Activated CD8-positive, alpha-beta T cell treated with anti-CD3 and anti-CD28 coated beads for 36 hours (primary cell): ENCODE measurements at regions not wholly inside any gene's neighbourhood (a gene's known extent, or its start where the extent isn't known, plus 50 kb on each side); places are given as distances from the start of the nearest gene placed in this dataset.

Experiments
- ATAC-seq: fragments of 200-7000 bp; cut with Tn5 transposase; one replicate; pipeline ENCODE4 v1.10.0; 2021; ENCODE audit warnings: mild to moderate bottlenecking, moderate library complexity
- CTCF ChIA-PET: fragments of 350-600 bp; sonication (Branson Sonifier 250); formaldehyde crosslinking; loops from one replicate; lab custom pipeline; 2021; ENCODE audit warnings: antibody characterized with exemption; lab: Charles Lee
- POLR2A ChIA-PET: fragments of 350-600 bp; sonication (Branson Sonifier 250); formaldehyde crosslinking; loops from one replicate; lab custom pipeline; 2021; ENCODE audit warnings: antibody characterized with exemption; lab: Charles Lee
- DNase-seq: peaks from one replicate; pipeline ENCODE4 v3.0.0-alpha.2; 2020
- H3K27ac Mint-ChIP-seq: one replicate; pipeline ENCODE4 v1.8.0; 2021; ENCODE audit warnings: mild to moderate bottlenecking, mixed read lengths
- H3K27me3 Mint-ChIP-seq: one replicate; pipeline ENCODE4 v1.8.0; 2021; ENCODE audit warnings: mixed read lengths
- H3K36me3 Mint-ChIP-seq: one replicate; pipeline ENCODE4 v1.8.0; 2021; ENCODE audit warnings: low read depth, mixed read lengths
- H3K4me1 Mint-ChIP-seq: one replicate; pipeline ENCODE4 v1.8.0; 2021; ENCODE audit warnings: low read depth, mixed read lengths
- H3K4me3 Mint-ChIP-seq: one replicate; pipeline ENCODE4 v1.8.0; 2021; ENCODE audit warnings: mild to moderate bottlenecking, moderate library complexity, mixed read lengths
- H3K9me3 Mint-ChIP-seq: one replicate; pipeline ENCODE4 v1.8.0; 2021; ENCODE audit warnings: mixed read lengths
- intact Hi-C: fragments of 100-400 bp; cut with micrococcal nuclease; formaldehyde crosslinking; loops from one replicate; pipeline ENCODE4 v1.10.0; 2022
- TF ChIP-seq, protein P1 (sequence below): fragments of 200-600 bp; IDR thresholded peaks from one replicate; pipeline ENCODE4 v1.8.0; 2022; ENCODE audit warnings: antibody characterized with exemption, mild to moderate bottlenecking

DNA sequence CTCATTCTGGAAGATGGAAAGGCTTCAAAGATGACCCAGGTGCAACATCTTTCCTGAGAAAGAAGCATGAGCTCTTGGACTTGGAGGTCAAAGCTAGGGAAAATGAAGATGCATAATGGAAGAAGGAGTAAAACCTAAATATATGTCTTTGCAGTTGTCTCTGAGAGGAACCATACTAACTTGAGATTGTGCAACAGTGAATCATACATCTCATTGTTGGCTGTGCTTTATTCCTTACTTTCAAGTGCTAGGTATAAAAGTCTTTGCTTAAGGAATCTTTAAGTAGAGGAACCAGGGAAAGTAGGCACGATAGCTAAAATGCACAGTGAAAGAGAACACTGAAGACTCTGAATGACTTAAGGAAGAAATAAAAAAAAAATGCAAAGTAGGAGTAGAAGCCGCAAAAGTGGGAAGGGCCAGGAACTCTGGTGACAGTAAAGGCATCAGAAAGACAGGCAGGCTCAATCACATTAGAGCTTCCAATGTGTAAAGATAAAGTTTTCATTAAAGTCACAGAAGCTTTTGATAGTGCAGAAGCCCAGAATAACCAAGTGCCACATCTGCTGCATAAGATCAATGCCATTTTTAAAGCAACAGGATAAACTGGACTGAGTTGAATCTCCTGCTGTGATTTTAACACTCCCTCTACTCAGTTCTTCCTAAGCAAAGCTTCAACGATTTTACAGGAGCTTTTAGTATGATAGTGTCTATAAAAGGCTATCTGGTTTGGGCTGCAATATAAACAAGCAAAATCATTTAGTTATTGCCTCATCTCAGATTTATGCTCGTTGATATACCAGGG, 432.3 kb upstream of the EDIL3 start:
- no peaks in the 10 kb centered on the region for H3K36me3 Mint-ChIP-seq
- H3K27me3 Mint-ChIP-seq, result no peaks in the 10 kb centered on the region
- DNase-seq (no peak), ATAC-seq (no peak)
- no peak overlapping the region for H3K4me3 Mint-ChIP-seq
- no peaks in the 10 kb centered on the region for H3K4me1 Mint-ChIP-seq
- no peaks in the 10 kb centered on the region for H3K9me3 Mint-ChIP-seq
- POLR2A ChIA-PET, result no interaction called here
- no peak overlapping the region for H3K27ac Mint-ChIP-seq
- TF ChIP-seq, protein P1, sequence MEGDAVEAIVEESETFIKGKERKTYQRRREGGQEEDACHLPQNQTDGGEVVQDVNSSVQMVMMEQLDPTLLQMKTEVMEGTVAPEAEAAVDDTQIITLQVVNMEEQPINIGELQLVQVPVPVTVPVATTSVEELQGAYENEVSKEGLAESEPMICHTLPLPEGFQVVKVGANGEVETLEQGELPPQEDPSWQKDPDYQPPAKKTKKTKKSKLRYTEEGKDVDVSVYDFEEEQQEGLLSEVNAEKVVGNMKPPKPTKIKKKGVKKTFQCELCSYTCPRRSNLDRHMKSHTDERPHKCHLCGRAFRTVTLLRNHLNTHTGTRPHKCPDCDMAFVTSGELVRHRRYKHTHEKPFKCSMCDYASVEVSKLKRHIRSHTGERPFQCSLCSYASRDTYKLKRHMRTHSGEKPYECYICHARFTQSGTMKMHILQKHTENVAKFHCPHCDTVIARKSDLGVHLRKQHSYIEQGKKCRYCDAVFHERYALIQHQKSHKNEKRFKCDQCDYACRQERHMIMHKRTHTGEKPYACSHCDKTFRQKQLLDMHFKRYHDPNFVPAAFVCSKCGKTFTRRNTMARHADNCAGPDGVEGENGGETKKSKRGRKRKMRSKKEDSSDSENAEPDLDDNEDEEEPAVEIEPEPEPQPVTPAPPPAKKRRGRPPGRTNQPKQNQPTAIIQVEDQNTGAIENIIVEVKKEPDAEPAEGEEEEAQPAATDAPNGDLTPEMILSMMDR, result no peak
- intact Hi-C loops, result no loop called here
- CTCF ChIA-PET, result no interaction called here

DNA sequence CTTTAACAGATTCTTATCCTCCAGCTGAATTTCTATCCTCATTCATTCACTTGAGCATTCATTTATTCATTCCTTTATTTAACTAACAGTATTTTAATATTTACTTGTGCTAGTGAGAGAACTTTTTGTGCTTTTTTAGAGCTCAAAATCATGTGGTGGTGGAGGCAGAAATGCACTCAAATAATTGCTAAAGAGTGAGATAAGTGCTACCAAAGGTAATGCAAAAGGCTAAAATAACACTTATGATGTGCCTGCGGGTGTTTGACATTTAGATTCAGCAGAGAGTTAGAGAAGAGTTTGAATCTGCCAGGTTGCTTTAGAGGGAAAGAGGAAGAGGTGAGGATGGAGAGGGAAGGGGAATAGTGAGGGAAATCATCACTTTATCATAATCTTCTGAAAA, 431.5 kb upstream of the EDIL3 start:
- intact Hi-C loops, result no loop called here
- ChIA-PET POLR2A (no interaction called here), CTCF (no interaction called here)
- Mint-ChIP-seq H3K4me1 (no peaks in the 10 kb centered on the region), H3K27me3 (no peaks in the 10 kb centered on the region), H3K4me3 (no peak overlapping the region), H3K36me3 (no peaks in the 10 kb centered on the region), H3K9me3 (peaks cover 1% of the 10 kb centered on the region), H3K27ac (no peak overlapping the region)
- DNase-seq (no peak), ATAC-seq (no peak)
- TF ChIP-seq, protein P1, result no peak

DNA sequence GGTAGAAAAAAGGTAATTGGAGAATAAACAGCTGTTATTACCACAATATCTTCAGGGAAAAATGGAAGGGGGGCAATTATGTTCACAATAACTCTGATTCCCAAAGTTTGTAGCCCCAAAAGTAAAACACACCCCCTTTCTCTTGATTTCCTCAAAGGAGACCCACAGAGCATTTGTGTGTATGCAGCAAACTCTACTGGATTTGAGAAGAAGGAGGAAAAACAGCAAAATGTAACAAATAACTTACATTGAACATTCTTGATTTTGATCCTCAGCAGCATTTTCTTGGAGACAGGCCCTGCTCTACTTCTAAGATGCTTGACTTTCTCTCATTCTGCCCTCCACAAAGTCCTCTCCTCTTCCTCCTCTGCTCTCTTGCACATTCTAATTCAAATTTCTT, 420.8 kb upstream of the EDIL3 start:
- H3K27me3 Mint-ChIP-seq, result no peaks in the 10 kb centered on the region
- no peaks in the 10 kb centered on the region for H3K4me1 Mint-ChIP-seq
- ATAC-seq (no peak), DNase-seq (no peak)
- no peaks in the 10 kb centered on the region for H3K36me3 Mint-ChIP-seq
- TF ChIP-seq, protein P1, result no peak
- ChIA-PET POLR2A (no interaction called here), CTCF (no interaction called here)
- H3K27ac Mint-ChIP-seq, result no peak overlapping the region
- intact Hi-C loops, result no loop called here
- no peak overlapping the region for H3K4me3 Mint-ChIP-seq
- peaks cover 1% of the 10 kb centered on the region for H3K9me3 Mint-ChIP-seq

DNA sequence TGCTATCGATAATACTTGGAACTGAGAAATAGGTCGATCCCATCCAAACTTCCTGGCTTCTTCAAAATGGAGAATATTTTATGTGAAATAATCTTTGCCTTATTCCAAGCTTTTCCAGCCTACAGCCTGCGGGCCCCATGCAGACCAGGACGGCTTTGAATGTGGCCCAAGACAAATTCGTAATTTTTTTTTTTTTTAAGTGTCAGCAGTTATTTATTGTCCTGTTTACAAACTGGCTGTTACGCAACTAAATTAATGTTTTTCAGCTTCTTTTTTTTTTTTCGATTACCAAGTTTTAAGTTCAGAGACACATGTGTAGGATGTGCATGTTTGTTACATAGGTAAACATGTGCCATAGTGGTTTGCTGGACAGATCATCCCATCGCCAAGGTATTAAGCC, 411.7 kb upstream of the EDIL3 start:
- ATAC-seq, result no peak
- Mint-ChIP-seq H3K27me3 (no peaks in the 10 kb centered on the region), H3K9me3 (no peaks in the 10 kb centered on the region), H3K27ac (no peak overlapping the region), H3K36me3 (no peaks in the 10 kb centered on the region), H3K4me3 (no peak overlapping the region), H3K4me1 (no peaks in the 10 kb centered on the region)
- TF ChIP-seq, protein P1, result no peak
- CTCF ChIA-PET, result interaction anchor here (1.2 kb wide), 1 partner anchor 9 kb away, joined by 3 read pairs; no protein-coding TSS in a partner anchor
- intact Hi-C loops, result no loop called here
- POLR2A ChIA-PET, result no interaction called here
- no peak for DNase-seq

DNA sequence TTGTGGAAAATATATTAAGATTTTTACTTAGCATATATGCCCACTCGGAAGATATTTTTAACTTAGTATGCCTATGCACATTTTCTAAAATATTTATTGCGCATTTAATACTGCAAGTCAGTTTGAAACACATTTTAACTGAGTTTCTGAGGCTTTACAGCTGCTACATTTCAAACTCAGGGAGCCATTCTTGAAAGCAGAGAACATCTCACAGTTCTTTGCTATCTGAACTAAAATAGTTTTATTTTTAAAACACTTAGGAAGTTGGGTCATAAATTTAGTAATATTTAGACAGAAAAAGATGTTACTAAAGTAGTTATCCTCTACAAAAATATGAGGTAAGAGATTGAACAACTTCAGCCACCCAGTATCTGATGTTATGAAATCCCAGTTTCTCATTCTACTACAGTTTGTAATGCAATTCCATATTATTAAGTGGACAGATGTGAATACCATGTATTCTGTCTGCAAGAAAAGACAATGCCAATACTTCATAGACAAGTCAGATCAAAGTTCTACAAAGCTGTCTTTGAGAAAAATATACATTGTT, 409.9 kb upstream of the EDIL3 start:
- Mint-ChIP-seq H3K27me3 (no peaks in the 10 kb centered on the region), H3K4me3 (no peak overlapping the region), H3K9me3 (no peaks in the 10 kb centered on the region), H3K36me3 (no peaks in the 10 kb centered on the region), H3K27ac (no peak overlapping the region), H3K4me1 (no peaks in the 10 kb centered on the region)
- intact Hi-C loops, result no loop called here
- CTCF ChIA-PET, result no interaction called here
- no peak for ATAC-seq
- no peak for DNase-seq
- POLR2A ChIA-PET, result no interaction called here
- TF ChIP-seq, protein P1, result no peak
